Tibial nerve (tissue), 4 donors: ENCODE measurements at regions not wholly inside any gene's neighbourhood (a gene's known extent, or its start where the extent isn't known, plus 50 kb on each side); places are given as distances from the start of the nearest gene placed in this dataset.
"Not testable (repeated sequence)": the region's sequence is repeated elsewhere in the genome, so short reads cannot be mapped to it uniquely, and the experiment has no call there.

Experiments
- DNase-seq, 2 donors: peaks; one replicate each; pipeline ENCODE4 v3.0.0-alpha.2; 2019; ENCODE audit warnings: low spot score in 2 of 2
- H3K27ac ChIP-seq, 4 donors: fragments of 200-600 bp; sonication (generic) in 3 of 4; one replicate each; pipeline ENCODE4 v1.5.1; 2017 to 2019; ENCODE audit warnings: mild to moderate bottlenecking in 1 of 4
- H3K27me3 ChIP-seq, 2 donors: fragments of 200-600 bp; sonication (generic) in 1 of 2; one replicate each; pipeline versions ENCODE4 v1.5.1 to v1.6.0; 2017 to 2019
- H3K36me3 ChIP-seq, 3 donors: fragments of 200-600 bp; sonication (generic); one replicate each; pipeline ENCODE4 v1.5.1; 2018 to 2019
- H3K4me1 ChIP-seq, 4 donors: fragments of 200-600 bp; sonication (generic) in 3 of 4; one replicate each; pipeline ENCODE4 v1.5.1; 2017 to 2019
- H3K4me3 ChIP-seq, 4 donors: fragments of 200-600 bp; sonication (generic) in 3 of 4; one replicate each; pipeline ENCODE4 v1.5.1; 2017 to 2019; ENCODE audit warnings: mild to moderate bottlenecking in 1 of 4, moderate library complexity in 1 of 4
- H3K9me3 ChIP-seq, 4 donors: fragments of 200-600 bp; sonication (generic) in 3 of 4; one replicate each; pipeline ENCODE4 v1.5.1; 2017 to 2019
- EP300 ChIP-seq, 2 donors: sonication (generic); formaldehyde crosslinking; IDR thresholded peaks; one replicate each; pipeline ENCODE4 v1.6.1; 2017; ENCODE audit warnings: antibody characterized with exemption in 2 of 2, mild to moderate bottlenecking in 1 of 2
- POLR2A ChIP-seq, 2 donors: fragments of 450-650 bp; IDR thresholded peaks; one replicate each; pipeline ENCODE4 v1.6.1; 2017; ENCODE audit warnings: antibody characterized with exemption in 2 of 2, mild to moderate bottlenecking in 2 of 2, moderate library complexity in 2 of 2
- WGBS, 2 donors: methylation state at CpG; one replicate each; pipeline ENCODE4 v1.1.5; 2018; 5-methylcytosine and 5-hydroxymethylcytosine counted together
- TF ChIP-seq, protein P1 (sequence below), 5 experiments: fragments of 200-600 bp in 3 of 5; fragments of 450-650 bp in 2 of 5; sonication (generic) in 3 of 5; IDR thresholded peaks; one replicate each; pipeline ENCODE4 v1.5.1; 2016 to 2019; ENCODE audit warnings: antibody characterized with exemption in 5 of 5, mild to moderate bottlenecking in 3 of 5, moderate library complexity in 2 of 5

DNA sequence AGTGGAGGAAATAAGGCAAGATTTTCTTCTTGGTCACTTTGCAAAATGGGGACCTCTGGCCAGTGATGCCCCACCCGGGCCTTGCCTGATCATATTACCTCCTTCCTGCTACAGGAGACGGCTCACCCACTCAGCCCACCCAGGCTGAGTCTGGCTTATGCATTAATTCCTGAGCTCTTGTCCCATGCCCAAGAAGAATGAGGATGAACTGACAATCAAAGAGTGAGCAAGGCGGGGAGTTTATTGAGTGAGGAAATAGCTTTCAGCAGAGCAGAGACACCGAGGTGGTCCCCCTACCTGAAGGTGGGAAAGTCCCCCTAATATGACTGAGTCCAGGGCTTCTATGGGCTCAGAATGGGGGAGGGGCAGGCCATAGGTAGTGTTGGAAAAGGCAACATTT lies 107.5 kb downstream of the EOMES start:
- WGBS, 2 donors, result 95 to 97% methylated on average over 4 of the region's 4 CpGs
- TF ChIP-seq, protein P1, sequence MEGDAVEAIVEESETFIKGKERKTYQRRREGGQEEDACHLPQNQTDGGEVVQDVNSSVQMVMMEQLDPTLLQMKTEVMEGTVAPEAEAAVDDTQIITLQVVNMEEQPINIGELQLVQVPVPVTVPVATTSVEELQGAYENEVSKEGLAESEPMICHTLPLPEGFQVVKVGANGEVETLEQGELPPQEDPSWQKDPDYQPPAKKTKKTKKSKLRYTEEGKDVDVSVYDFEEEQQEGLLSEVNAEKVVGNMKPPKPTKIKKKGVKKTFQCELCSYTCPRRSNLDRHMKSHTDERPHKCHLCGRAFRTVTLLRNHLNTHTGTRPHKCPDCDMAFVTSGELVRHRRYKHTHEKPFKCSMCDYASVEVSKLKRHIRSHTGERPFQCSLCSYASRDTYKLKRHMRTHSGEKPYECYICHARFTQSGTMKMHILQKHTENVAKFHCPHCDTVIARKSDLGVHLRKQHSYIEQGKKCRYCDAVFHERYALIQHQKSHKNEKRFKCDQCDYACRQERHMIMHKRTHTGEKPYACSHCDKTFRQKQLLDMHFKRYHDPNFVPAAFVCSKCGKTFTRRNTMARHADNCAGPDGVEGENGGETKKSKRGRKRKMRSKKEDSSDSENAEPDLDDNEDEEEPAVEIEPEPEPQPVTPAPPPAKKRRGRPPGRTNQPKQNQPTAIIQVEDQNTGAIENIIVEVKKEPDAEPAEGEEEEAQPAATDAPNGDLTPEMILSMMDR (IDR thresholded peaks at IDR 0.05), result no peak
- TF ChIP-seq EP300 (IDR thresholded peaks at IDR 0.05) (no peak), POLR2A (IDR thresholded peaks at IDR 0.05) (no peak)
- Histone ChIP-seq H3K4me3 (no peak overlapping the region), H3K27ac (no peak overlapping the region), H3K9me3 (peaks cover 0 to 14% (median 0%) of the 10 kb centered on the region in 4 donors), H3K36me3 (no peaks in the 10 kb centered on the region), H3K4me1 (no peaks in the 10 kb centered on the region), H3K27me3 (no peaks in the 10 kb centered on the region)
- DNase-seq, result no peak

DNA sequence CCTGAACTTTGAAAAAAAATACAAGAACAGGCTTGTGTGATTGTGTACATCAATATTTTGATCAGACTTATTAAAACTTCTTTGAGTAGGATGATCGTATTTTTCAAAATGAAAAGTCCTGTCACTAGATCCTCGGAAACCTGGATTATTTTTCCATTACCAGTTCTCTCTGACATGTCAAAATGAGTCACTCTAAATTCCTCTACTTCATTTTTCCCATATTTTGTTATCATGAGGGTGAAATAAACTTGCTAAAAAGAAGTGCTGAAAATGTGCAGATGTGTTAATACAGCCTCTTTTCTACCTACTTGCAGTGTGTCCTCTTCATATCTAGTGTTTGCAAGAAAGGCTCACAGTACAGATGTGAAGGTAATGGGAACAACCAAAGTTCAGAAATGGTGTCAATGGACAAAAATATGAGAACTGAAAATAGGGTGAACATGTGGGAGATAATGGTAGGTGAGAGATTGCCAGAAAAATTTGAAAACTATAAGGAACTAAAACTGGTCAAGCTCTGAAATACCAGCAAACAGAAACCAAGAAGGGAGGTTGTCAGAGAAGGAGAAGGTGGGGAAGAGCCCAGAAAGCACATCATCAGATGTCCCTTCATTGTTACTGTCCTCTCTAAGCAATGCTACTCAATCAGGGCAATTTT lies 108.2 kb downstream of the EOMES start:
- no peaks in the 10 kb centered on the region for H3K4me1 ChIP-seq
- H3K36me3 ChIP-seq, result no peaks in the 10 kb centered on the region
- DNase-seq, result no peak
- H3K27me3 ChIP-seq, result no peaks in the 10 kb centered on the region
- WGBS, 2 donors, result 76 to 93% methylated on average over 2 of the region's 2 CpGs
- peaks cover 0 to 14% (median 0%) of the 10 kb centered on the region in 4 donors for H3K9me3 ChIP-seq
- H3K27ac ChIP-seq, result no peak overlapping the region
- no peak overlapping the region for H3K4me3 ChIP-seq
- TF ChIP-seq, protein P1 (IDR thresholded peaks at IDR 0.05), result no peak
- TF ChIP-seq POLR2A (IDR thresholded peaks at IDR 0.05) (no peak), EP300 (IDR thresholded peaks at IDR 0.05) (no peak)

DNA sequence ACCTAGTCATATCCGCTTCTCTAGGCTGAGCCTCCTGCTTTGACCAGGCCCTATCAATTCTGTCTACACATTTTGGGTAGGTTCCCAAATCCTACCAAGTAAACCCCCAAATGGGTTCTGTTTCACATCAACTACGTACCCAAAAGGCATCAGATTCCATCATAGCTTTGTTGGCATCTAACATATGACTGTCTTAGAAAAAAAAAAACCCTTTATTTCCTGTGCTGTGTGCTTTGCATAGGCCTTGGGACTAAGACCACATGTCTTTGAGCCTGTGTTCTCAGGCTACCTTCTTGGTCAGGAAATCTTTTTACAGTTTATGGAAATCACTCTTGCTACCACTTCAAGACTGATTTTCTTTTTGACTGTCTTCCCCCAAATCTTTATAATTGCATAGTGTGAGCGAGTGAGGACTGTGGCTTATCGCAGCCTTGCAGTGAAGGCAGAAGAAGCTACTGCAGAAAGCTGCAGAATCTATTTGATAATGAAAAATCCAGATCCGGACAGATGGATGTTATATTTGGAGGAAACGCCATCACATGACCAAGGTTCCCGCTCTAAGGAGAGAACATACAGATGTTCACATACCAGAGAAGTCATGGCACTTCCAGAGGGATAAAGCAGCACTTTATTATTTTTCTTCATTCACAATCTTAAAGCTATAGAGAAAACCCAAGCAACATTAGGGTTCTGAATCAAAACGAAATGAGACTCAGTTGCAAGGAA lies 111.2 kb downstream of the EOMES start:
- H3K4me1 ChIP-seq, result peaks cover 0 to 4% (median 0%) of the 10 kb centered on the region in 4 donors
- no peaks in the 10 kb centered on the region for H3K27me3 ChIP-seq
- 46 to 53% methylated on average over 8 of the region's 8 CpGs for whole genome bisulfite sequencing, 2 donors
- no peak overlapping the region for H3K27ac ChIP-seq
- H3K36me3 ChIP-seq, result no peaks in the 10 kb centered on the region
- no peak overlapping the region for H3K4me3 ChIP-seq
- DNase-seq, result no peak
- no peak for TF ChIP-seq EP300 (IDR thresholded peaks at IDR 0.05)
- no peak for TF ChIP-seq POLR2A (IDR thresholded peaks at IDR 0.05)
- TF ChIP-seq, protein P1 (IDR thresholded peaks at IDR 0.05), result no peak
- peaks cover 0 to 14% (median 0%) of the 10 kb centered on the region in 4 donors for H3K9me3 ChIP-seq

DNA sequence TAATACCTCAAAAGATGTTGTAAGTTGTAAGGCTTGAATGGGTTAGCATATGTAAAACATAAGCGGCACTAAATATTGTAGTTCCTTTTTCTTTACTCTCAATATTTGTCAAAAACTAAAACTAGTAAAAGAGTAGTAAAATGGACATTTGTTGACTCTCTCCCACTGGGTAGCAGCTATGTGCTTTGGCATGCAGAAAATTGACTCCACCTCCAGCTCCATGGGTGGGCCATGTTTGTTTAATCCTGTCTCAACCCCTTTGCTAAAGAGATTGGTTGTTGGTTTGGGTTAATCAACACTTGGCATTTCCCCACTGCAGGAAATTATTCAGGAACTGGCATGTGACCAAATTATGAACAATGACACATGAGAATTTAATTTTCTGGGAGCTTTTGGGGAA lies 114.8 kb downstream of the EOMES start:
- no peak overlapping the region for H3K27ac ChIP-seq
- H3K9me3 ChIP-seq, result no peaks in the 10 kb centered on the region
- H3K27me3 ChIP-seq, result no peaks in the 10 kb centered on the region
- WGBS, 2 donors, result 75 to 77% methylated on average over 1 of the region's 1 CpG
- peaks cover 0 to 4% (median 0%) of the 10 kb centered on the region in 4 donors for H3K4me1 ChIP-seq
- TF ChIP-seq, protein P1 (IDR thresholded peaks at IDR 0.05), result no peak
- no peak for TF ChIP-seq EP300 (IDR thresholded peaks at IDR 0.05)
- TF ChIP-seq POLR2A (IDR thresholded peaks at IDR 0.05), result no peak
- no peak for DNase-seq
- H3K36me3 ChIP-seq, result no peaks in the 10 kb centered on the region
- H3K4me3 ChIP-seq, result no peak overlapping the region

DNA sequence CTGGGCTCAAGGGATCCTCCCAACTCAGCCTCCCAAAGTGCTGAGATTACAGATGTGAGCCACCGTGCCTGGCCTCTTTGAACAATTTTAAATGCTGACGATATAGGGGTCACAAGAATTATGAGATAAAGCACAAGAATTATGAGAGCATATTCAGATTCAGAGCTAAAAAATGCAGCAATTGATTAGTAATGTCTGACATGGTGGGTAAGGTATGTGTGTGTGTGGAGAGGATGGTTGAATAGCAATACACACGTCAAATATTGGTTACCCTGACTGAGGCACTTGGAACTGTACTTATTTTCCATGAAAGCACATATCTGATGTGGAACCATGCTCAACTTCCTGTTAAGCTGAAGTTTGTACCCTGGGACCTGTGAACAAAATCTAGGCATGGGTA lies 115.6 kb downstream of the EOMES start:
- Histone ChIP-seq H3K4me1 (peaks cover 0 to 4% (median 0%) of the 10 kb centered on the region in 4 donors), H3K27me3 (no peaks in the 10 kb centered on the region), H3K9me3 (no peaks in the 10 kb centered on the region), H3K27ac (no peak overlapping the region), H3K36me3 (no peaks in the 10 kb centered on the region), H3K4me3 (no peak overlapping the region)
- 82 to 86% methylated on average over 3 of the region's 3 CpGs for WGBS, 2 donors
- no peak for TF ChIP-seq POLR2A (IDR thresholded peaks at IDR 0.05)
- TF ChIP-seq, protein P1 (IDR thresholded peaks at IDR 0.05), result no peak
- TF ChIP-seq EP300 (IDR thresholded peaks at IDR 0.05), result no peak
- DNase-seq, result no peak

DNA sequence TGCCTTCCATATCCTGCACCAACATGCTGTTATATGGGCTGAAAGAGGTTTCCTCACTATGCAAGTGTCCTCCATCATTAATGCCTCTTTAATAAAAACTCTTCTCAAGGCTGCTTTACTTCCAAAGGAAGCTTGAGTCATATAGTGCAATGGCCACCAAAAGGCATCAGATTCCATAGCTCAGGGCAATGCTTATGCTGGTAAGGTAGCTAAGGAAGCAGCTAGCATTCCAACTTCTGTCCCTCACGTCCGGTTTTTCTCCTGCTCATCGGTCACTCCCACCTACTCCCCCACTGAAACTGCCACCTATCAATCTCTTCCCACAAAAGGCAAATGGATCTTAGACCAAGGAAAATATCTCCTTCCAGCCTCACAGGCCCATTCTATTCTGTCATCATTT lies 117.1 kb upstream of the SLC4A7 start:
- H3K27me3 ChIP-seq, DNase-seq, H3K36me3 ChIP-seq, H3K9me3 ChIP-seq, H3K4me3 ChIP-seq, H3K27ac ChIP-seq: not testable (repeated sequence)
- WGBS, 2 donors, result 90 to 93% methylated on average over 3 of the region's 3 CpGs
- H3K4me1 ChIP-seq, result peaks cover 0 to 11% (median 3%) of the 10 kb centered on the region in 4 donors

DNA sequence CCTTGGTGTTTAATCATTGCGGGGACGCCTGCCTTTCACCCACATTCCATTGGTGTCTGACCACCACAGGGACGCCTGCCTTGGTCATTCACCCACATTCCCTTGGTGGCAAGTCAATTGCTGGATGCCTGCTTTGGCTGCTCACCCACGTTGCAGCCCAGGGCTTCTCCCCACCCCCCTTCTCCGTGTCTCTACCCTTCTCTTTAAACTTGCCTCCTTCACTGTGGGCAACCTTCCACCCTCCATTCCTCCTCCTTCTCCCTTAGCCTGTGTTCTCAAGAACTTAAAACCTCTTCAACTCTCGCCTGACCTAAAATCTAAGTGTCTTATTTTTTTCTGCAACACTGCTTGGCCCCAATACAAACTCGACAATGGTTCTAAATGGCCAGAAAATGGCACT lies 115.6 kb upstream of the SLC4A7 start:
- not testable (repeated sequence) for H3K4me3 ChIP-seq, H3K27ac ChIP-seq, DNase-seq, H3K9me3 ChIP-seq, H3K36me3 ChIP-seq, H3K27me3 ChIP-seq
- H3K4me1 ChIP-seq, result peaks cover 0 to 21% (median 5%) of the 10 kb centered on the region in 4 donors
- WGBS, 2 donors, result 87 to 93% methylated on average over 7 of the region's 7 CpGs
